ENCODE measurements at regions not wholly inside any gene's neighbourhood (a gene's known extent, or its start where the extent isn't known, plus 50 kb on each side); places are given as distances from the start of the nearest gene placed in this dataset.

DNA sequence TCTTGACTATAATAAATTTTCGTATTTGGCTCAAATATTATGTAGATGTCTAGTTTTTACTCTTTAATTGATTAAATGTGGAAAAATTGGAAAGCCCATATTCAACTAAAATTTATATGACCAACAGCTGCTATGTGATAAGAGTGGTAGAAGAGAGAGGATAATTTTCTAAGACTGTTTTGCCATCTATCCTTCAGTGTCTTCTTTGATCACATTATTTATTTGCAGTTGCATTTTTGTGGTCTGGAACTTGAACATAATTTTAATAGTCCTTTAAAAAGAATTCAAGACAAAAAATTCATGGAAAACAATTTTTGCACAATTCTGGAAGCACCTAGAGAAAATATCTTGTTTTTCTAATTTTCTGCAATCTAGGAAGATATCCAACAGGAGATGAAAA lies 213.3 kb upstream of the THBS1 start:
- no peak for DNase-seq

DNA sequence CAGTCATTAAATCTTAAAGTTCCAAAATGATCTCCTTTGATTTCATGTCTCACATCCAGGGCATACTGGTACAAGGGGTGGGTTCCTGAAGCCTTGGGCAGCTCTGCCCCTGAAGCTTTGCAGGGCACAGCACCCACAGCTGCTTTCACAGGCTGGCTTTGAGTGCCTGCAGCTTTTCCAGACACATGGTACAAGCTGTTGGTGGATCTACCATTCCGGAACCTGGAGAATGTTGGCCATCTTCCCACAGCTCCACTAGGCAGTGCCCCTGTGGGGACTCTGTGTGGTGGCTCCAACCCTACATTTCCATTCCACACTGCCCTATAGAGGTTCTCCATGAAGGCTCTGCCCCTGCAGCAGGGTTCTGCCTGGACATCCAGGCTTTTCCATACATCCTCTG lies 211.1 kb upstream of the THBS1 start:
- no peak for DNase-seq

DNA sequence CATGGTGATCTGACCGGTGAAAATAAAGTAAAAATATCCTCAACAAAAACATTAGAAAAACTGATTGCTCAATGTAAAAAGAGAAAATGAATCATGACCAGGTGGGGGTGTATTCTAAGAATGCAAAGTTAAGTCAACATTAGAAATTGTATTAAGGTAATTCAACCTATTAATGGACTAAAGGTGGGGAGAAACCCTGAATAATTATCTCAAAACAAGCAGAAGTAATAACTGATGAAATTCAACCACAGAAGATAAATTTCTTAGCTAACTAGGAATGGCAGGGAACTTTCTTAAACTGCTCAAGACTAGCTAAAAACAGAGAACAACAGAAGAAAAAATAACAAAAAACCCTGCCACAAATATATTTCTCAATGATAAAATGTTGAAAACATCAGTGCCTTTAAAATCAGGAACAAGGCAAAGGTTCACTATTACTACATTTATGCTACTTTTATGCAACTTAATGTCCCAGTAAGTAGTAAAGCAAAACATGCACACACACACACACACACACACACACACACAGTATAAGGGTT lies 204.4 kb upstream of the THBS1 start:
- DNase-seq, result no peak

DNA sequence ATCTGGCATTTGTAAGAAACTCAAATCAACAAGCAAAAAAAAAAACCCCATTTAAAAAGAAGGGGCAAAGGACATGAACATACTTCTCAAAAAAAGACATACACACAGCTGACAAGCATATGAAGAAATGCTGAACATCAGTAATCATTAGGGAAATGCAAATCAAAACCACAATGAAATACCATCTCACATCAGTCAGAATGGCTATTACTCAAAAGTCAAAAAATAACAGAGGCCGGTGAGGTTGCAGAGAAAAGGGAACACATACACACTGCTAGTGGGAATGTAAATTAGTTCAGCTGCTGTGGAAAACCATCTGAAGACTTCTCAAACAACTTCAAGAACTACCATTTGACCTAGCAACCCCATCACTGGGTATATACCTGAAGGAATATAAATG lies 199.4 kb upstream of the THBS1 start:
- DNase-seq, result no peak

DNA sequence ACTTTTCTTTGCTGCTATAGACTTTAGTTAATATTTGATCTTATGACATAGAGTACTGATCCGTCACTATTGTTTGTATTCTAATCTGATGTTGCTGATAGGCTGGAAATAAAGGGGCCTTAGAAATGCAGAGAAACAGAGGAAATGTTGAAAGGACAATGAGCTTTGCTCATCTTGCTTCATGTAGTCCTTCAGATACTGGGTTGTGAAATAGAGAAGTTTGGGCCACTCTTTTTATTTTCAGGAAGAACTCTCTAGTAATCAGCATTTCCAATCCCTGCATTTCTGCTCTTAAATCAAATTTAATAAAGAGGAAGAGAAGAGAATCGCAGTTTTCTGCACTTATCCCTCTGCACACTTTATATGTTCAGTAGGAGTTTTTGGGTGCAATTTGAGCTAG lies 192.8 kb upstream of the THBS1 start:
- no peak for DNase-seq

DNA sequence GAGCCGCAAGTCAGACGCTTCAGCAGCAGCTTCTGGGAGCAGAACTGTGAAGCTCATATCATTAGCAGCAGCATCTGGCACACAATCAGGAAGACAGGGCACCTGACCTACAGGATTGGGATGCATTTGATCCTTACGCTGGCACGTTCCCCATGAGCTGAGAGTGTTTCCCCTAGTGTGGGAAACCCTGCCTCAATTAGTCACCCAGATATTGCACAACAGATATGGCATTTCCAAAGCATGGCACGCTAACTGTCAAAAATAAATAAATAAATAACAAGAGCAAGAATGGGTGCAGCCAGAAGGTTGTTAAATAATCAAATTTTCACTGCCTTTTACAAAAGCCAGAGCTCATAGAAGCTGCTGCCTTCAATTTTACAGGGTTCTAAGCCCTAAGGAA lies 189.6 kb upstream of the THBS1 start:
- peak; percentile 26 for DNase-seq

DNA sequence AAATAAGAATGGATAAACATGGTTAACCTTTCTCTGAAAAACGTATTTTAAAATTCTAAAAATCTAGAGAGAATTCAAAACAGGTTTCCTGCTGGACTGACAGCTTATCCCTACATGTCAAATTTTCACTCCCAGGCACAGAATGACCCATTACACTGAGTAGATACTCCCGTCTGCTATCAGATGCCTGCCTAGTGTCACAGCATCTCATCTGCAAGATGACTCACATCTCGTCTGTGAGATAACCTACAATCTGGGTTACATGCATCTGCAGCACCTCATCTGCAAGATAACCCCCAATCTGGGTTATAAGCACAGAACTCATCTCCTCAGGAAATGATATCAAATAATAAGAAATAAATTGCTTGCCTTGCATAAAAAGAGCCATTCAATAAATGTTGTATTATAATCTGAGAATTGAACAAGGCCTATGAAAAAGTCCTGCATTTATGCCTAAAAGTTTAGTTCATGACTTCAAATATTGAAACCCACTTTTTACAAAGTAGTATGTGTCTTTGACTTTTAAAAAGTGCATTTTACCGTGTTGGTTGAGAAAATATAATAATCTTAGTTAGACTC lies 188.3 kb upstream of the THBS1 start:
- peak; percentile 11 for DNase-seq

DNA sequence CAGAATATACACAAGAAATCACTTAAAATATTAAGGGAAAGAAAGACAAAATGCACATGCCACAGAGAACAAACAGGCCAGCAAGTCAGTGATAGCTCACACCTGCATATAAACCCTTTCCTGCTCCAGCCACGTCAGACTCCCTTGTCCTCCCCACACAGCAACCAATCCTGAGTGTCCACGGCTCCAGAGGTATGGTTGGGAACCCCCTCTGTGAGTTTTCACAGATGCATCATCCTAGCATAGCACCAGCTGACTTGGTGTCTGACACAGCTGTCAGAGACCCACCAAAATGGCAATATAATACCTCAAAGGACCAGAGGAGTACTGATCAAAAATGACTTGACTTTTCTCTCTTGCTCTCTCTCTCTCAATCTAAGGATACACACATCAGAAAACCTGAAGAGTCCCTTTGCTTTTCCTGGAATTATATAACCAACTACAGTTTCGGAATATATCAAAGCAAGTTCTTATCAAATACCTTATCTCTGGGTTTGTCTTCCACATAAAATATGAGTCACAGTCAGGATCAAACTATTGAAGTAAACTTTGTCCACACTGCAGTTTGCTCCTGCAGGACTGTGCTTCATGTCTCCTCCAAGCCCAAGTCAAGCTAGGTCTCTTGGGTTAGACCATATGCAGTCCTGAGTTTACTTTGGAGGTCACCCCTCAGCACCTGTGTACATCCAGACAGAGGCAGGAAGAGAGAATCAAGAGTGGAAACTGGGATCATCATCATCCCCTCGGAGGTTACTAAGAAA lies 187.1 kb upstream of the THBS1 start:
- DNase-seq, result no peak

DNA sequence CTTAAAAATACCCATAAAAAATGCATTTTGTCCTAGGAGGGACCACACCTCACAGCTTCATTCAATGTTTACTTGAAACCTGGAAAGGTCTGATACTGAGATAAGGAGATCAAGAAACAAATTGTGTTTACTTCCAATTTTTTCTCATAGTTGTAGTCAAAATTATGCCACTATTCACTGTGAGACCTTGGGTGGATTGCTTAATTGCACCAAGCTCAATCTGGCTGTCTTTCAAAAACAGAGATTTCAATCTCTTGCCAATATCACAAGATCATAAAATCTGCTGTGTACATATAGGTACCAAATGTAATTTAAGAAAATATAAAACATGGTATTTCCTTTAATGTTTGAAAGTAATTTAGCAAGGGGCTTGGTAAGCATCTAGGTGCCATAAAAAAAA lies 186.4 kb upstream of the THBS1 start:
- no peak for DNase-seq

DNA sequence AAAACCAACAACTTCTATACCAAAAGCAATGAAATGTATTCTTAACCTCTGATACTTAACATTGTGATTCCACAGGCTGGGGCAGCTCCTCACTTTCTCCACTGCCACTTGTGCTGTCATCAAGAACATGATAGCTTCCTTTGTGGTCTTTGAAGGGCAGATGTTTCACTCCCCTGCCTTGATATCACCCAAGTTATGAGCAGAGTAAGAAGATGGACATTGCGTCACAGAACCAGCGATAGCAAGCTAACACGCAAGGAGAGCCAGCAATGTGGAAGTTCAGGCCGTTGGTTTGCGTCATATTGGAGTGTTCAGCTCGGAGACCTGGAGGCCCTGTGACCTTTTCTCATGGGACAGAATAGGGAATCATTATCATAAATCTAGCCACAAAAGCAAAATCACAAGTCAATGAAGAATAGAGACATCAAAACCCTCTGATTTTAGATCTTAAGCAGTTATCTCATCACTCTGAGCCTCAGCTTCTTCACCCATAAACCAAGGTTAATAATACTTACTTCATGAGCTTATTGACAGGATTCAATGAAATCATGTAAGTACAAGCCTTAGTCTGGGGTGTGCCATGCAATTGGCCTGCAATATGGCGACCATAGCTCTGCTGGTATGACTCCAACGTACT lies 183.8 kb upstream of the THBS1 start:
- DNase-seq, result no peak

DNA sequence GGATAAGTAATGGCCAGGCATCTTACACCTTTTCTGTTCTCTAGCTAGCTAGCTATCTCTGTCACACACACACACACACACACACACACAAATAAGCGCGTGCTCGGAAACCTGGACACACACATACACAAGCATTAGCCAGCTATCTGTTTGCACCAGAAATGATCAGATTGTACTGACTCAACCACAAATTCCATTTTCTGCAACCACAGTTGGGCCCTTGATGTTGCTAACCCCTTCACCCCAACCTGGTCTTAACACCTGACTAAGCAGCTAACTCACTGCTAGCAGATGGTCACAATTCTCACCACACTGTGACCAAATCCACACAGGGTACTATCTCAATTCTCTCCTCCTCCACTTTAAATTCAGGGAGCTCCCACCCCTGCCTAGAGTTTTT lies 183.0 kb upstream of the THBS1 start:
- no peak for DNase-seq

DNA sequence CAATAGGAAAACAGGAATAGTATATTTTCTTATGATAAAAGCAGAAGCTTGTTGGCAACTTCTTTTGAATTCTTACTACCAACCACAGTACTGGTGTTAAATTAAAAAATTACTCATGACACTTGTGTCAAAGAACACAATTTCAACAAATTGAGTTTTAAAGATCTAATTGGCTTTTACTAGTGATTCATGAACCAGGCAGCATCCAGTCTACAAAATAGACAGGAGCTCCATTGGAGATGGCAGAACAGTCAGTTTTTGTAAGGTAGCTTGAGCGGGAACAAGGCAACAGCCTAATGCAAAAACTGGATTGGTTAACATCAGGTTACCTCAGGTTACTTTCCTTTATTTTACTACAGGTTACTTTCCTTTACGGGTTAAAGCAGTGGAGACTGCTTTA lies 181.3 kb upstream of the THBS1 start:
- no peak for DNase-seq

DNA sequence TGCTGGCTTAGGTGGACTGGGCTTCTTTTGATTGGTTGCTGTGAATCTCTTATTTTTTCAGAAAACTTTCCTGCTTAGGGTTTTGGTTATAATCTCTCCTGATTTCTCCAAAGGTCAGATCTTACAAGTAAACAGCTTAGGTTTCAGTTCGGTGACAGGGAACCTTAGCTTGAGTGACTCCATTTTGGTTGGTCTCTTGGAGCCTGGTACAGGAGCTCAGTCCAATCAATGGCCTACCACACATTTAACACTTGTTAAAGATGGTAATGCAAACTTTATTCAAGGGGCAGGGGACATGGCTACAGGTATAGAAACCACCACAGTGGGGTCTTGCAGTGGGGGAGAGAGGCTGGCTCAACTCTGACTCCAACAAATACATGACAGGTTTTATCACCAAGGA lies 180.9 kb upstream of the THBS1 start:
- DNase-seq, result no peak

DNA sequence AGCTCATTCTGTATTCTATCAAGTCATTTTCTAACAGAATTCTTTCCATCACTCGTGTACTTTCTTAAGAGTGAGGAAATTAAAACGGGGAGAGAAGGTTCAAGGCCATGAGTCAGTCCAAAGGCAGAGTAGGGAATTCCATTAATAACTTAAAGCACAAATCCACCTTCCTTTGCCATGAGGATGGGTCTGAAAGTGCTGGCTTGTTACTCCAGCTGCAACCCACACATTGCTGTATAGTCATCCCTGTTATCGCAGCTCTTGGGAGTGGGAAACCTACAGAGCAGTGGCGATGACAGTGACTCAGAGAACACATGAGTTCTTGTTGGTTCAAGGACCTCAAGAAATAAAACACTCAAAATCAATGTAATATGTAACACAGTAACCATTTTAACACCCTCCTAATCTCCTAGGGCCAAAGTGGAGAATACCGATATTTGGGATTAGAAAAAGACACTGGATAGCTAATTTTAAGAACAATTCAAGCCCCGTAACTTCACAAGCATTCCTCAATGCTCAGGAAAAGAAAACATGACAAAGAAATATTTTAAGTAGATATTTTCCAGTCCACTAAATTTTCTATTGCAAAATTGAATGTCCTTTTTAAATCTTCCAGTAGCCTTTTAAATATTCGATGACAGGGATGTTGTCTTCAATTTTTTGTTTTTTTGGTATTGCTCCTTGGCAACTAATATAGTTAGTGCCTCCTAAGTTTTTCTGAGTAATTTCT lies 179.9 kb upstream of the THBS1 start:
- no peak for DNase-seq

DNA sequence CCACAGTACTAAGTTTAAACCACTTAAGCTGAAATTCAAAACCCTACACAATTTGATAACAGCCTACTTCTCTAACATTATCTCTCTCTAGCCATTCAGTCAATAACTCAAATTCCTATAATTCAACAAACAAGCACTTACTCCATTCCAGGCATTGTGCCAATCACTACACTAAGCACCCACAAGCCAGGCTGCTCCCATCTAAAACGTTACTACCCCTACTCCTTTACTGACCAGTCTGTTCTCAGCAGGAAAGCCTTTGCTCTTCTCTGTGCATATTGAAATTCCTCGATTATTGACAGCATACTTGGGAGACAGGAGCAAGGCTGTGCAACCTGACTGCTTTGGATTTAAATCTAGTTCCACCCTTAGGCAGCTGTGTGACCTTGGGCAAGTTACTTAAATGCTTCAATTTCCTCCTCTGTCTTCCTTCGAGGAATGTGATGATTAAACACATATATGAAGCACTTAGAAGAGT lies 177.2 kb upstream of the THBS1 start:
- DNase-seq, result peak; percentile 74

DNA sequence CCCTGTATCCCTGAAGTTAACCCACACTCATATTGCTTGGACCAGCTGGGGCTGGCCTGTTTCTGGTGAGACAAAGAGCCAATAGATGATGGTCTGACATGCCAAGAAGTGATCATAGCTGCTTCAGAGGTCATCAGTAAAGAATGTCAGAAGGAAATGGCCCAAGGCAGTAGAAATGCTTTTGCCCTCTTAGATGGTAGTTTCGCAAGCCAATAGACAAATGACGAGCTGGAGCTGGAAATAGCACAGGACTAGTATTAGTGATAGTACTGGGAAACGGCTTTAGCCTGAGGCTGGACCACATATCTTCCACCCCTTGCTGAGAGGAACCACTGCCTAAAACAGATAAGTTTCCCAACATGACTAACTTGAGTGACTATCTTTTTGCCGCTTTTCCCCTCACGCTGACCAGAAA lies 176.1 kb upstream of the THBS1 start:
- no peak for DNase-seq

DNA sequence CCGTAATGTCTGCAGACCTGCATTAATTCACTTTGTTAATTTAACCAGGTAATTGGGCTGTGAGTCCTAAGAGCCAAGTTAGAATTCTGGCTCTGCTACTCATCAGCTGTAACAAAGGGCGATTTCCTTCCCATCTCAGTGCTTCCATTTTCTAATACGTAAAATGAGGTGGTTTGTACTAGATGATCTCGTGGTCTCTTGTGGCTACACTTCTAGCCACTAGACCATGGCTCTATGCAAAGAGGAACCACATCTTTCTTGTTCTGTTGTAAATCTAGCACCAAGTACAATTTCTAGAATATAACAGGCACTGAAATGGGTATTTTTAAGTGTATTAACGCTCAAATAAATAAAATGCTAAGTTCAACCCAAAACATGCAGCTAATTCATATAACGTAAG lies 174.4 kb upstream of the THBS1 start:
- DNase-seq, result no peak

DNA sequence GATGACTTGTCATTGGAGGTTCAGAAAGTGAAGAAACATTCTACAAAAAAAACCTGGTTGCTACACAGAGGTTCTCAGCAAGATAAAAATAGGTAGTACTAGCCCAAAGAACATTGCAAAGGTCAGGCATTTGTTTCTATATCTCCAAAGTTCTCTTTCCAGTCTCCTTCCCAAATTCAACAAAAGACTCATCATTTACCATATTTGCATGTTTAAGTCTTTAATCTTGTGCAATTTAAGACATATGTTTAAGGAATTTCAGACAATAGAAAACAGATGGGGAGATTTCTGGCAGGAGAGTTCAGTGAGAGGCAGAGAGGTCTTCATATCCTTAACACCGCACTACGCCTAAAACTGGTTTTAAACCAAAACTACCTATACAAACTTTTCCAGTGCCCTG lies 173.8 kb upstream of the THBS1 start:
- DNase-seq, result no peak

DNA sequence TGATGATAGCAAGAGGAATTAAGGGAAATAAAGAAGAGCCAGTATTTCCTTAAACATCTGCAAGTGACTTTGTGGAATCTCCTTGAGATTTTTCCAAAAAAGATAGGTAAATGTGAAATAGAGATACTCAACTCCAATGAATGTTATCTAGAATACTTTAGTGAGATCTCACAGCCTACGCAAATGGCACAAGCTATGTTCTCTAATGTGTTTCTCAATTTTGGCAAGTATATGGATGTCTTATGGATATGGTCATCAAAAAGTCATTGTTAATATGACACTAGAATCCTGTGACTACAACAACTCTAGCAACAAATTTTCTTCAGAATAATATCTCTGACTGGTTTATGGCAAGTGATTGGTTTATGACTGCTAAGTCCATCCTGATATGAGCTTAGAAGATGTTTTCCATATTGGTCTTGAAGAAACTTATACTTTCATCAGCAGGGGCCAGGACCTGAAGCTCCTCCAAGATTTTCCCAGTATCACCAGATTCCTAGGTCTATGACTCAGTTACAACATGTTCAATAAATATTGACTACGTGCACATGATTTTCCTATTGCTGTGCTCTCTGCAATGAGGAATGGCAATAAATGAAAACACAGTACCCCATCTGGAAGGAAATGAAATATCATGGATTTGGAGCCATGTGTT lies 170.9 kb upstream of the THBS1 start:
- no peak for DNase-seq

DNA sequence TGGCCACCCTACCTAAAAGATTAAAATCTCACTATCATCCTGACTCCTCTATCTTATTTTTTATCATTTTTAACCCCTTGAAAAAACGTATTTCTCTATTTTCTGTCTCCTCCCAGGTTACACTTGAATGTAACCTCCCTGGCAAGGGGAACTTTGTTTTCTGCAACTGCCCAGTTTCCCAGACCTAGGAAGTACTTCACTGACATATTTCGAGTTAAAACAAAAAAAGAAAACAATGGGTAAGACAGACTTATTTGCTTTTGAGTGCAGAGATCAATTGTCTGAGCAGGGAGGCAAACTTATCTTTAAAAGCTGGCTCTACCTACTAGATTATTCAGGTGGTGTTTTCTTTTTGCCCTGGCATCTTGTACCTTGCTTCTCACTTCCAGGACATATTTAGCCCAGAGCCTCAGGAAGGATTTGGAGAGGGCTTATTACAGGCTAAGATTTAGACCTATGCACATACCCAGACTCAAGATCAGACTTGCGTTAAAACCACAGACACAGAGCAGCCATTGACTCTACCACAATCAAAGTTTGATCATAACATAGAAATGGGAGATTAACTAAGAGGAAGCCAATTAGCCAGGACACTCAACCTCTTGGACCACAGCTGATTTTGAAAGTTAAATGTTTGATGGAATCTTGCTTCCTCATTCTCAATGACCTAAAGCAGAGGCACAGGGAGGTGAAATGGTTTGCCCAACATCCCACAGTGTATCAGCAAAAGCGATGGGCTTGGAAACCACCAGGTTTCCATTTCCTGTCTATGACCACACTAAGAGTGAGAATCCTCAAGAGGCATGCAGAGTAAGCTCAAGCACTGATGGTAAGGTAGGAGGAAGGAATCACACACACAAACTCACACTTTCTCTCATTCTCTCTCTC lies 169.5 kb upstream of the THBS1 start:
- DNase-seq, result no peak

DNA sequence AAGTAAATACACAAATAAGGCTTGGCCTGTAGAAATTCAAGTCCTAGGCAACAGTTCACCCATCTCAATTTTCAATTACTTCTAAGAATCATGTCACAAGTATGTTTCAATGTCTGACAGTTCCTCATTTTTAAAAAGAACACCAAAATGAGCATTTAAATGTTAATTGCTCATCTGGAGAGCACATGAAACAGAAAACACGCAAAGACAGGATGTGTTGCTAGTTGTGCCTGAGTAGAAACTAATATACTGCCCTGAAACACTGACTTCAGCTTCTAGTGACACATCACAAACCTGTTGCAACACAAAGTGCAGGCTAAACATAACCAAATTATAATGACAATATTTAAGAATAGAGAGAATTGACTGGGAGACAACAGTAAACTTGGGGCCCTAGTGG lies 167.3 kb upstream of the THBS1 start:
- no peak for DNase-seq

DNA sequence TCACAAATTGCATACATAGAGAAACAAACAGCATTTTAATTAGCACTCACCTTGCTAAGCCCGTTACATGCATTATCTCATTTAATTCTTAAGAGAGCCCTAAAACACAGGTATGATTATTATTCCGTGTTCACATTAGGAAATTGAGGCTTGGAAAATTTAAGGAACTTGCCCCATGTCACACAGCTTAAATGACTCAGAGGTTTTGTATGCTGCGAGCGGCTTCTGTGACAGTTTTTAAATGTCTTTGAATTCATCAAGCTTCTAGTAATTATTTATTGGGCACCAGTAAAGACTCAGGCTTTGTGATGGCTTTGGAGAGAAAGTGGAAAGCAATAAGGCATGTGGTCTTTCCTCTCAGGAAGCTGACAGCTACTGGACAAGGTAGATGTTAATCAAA lies 166.7 kb upstream of the THBS1 start:
- no peak for DNase-seq
